Astrocyte of the spinal cord (primary cell): ENCODE measurements at regions not wholly inside any gene's neighbourhood (a gene's known extent, or its start where the extent isn't known, plus 50 kb on each side); places are given as distances from the start of the nearest gene placed in this dataset.

Source experiments
- DNase-seq: peaks from one replicate; pipeline ENCODE4 v3.0.0; 2011; ENCODE audit warnings: low read depth, low spot score
- H3K4me3 ChIP-seq: 2 replicates; pipeline ENCODE4 v1.5.1; 2011; ENCODE audit warnings: low read depth, mild to moderate bottlenecking, low read length, moderate library complexity
- in situ Hi-C: cut with HindIII; loops from 2 replicates; pipeline ENCODE4 v1.10.0; 2017; ENCODE audit warnings: low sequenced_read_pairs
- TF ChIP-seq, protein P1 (sequence below): IDR thresholded peaks from 2 replicates; pipeline ENCODE4 v1.5.1; 2012; ENCODE audit warnings: low read depth, mild to moderate bottlenecking, low read length, inconsistent platforms

DNA sequence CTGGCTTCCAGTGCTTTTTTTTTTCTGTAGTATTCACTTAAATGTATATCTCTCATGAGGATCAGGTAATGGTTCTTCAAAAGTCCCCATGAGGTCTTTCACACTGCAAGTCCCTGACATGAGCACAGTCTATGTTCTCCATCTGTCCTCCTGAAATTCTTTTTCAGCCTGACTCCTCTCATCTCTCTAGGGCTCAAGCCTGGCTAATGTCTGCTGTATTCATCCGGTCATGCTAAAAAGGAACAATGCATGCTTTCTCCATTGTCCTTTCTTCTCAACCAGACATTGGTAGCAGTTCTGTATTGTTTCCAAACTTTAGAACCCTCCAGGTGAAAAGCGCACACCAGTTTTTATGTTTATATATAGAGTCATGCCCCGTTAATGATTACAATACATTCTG, 368.3 kb upstream of the OLFM3 start:
- H3K4me3 ChIP-seq, result no peak overlapping the region
- TF ChIP-seq, protein P1, sequence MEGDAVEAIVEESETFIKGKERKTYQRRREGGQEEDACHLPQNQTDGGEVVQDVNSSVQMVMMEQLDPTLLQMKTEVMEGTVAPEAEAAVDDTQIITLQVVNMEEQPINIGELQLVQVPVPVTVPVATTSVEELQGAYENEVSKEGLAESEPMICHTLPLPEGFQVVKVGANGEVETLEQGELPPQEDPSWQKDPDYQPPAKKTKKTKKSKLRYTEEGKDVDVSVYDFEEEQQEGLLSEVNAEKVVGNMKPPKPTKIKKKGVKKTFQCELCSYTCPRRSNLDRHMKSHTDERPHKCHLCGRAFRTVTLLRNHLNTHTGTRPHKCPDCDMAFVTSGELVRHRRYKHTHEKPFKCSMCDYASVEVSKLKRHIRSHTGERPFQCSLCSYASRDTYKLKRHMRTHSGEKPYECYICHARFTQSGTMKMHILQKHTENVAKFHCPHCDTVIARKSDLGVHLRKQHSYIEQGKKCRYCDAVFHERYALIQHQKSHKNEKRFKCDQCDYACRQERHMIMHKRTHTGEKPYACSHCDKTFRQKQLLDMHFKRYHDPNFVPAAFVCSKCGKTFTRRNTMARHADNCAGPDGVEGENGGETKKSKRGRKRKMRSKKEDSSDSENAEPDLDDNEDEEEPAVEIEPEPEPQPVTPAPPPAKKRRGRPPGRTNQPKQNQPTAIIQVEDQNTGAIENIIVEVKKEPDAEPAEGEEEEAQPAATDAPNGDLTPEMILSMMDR, result no peak
- DNase-seq, result no peak
- in situ Hi-C loops, result no loop called here

DNA sequence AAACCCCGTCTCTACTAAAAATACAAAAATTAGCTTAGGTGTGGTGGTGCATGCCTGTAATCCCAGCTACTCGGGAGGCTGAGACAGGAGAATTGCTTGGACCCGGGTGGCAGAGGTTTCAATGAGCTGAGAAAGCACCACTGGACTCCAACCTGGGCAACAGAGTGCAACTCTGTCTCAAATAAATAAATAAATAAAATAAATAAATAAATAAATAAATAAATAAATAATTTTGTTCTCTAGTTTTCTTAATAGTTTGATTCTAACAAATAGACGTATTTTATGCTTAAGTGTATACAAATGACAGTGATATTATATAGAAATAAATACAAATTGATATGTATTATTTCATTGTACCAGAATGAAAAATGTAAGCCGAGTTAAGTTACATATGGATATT, 339.9 kb upstream of the OLFM3 start:
- in situ Hi-C loops, result no loop called here
- no peak for DNase-seq
- TF ChIP-seq, protein P1, result no peak
- no peak overlapping the region for H3K4me3 ChIP-seq

DNA sequence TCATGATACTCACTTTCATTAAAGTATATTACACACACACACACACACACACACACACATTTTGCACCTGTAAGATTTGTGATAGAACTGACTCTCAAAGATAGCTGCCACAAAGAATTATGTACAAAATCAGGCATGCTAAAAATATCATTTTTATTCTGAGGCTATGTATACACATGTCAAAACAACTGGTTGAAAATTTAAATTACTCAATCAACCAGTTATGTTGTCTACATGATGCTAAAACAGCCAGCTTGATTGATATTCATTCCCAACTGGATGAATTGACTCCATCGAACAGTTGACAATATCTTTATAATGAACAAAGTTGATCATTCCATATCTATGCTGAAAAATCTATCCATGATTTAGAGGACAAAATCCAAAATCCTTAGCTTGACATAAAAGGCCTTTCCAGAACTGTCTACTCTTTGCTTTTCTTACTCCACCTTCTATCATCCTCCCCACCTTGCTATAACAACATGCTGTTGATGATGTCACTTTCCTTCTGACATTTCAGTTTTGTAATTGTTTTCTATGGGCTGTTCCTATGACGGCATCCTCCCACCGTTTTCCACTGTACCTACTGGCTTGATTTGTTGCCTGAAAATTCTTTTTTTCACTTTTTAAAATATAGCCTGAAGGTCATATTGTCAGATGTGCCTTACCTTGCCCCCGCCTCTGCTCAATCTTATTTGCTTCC, 321.5 kb upstream of the OLFM3 start:
- DNase-seq, result no peak
- no peak overlapping the region for H3K4me3 ChIP-seq
- TF ChIP-seq, protein P1, result no peak
- in situ Hi-C loops, result no loop called here

DNA sequence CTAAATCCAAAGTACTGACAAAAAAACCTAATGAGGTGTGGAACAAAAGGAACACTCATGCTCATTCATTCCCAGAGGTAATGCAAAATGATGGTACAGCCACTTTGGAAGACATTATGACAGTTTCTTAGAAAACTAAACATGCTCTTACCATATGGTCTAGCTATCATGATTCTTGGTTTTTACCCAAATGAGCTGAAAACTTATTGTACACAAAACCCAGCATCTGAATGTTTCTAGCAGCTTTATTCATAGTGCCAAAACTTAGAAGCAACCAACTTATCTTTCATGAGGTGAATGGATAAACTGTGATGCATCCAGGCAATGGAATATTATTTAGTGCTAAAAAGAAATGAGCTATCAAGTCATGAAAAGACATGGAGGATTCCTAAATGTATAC, 318.4 kb upstream of the OLFM3 start:
- in situ Hi-C loops, result no loop called here
- no peak for DNase-seq
- TF ChIP-seq, protein P1, result no peak
- no peak overlapping the region for H3K4me3 ChIP-seq

DNA sequence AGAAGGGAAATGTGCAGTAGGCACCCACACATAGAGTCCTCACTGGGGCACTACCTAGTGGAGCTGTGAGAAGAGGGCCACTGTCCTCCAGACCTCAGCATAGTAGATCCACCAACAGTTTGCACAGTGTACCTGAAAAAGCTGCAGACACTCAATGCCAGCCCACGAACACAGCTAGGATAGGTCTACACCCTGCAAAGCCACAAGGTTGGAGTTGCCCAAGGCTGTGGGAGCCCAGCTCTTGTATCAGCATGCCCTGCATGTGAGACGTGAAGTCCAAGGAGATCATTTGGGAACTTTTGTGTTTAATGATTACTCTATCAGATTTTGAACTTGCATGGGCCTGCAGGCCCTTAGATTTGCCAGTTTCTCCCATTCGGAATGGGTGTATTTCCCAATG, 299.4 kb upstream of the OLFM3 start:
- TF ChIP-seq, protein P1, result no peak
- in situ Hi-C loops, result no loop called here

DNA sequence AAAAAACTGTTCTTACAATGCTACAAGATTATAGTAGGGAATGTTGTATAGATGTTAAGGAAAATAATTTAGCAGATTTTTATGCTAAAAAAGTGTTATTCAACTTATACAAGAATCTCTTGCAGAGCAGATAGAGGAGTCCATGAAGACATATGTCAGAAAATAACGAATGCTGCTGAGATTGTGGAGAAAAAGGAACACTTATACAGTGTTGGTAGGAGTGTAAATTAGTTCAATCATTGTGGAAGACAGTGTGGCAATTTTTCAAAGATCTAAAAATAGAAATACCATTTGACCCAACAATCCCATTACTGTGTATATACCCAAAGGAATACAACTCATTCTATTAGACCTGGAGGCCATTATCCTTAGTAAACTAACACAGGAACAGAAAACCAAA, 286.2 kb upstream of the OLFM3 start:
- DNase-seq, result no peak
- in situ Hi-C loops, result no loop called here
- TF ChIP-seq, protein P1, result no peak
- no peak overlapping the region for H3K4me3 ChIP-seq

More for the DNA sequence above, 299.4 kb upstream of the OLFM3 start:
- DNase-seq, result no peak
- no peak overlapping the region for H3K4me3 ChIP-seq
